Parathyroid adenoma (tissue), 2 donors: ENCODE measurements at regions not wholly inside any gene's neighbourhood (a gene's known extent, or its start where the extent isn't known, plus 50 kb on each side); places are given as distances from the start of the nearest gene placed in this dataset.

Experiments used
- H2AFZ ChIP-seq: fragments of 300-600 bp; sonication (generic); one replicate; pipeline ENCODE4 v1.7.0; 2017; ENCODE audit warnings: antibody characterized with exemption, mild to moderate bottlenecking
- H3K27ac ChIP-seq: fragments of 300-600 bp; sonication (generic); one replicate; pipeline ENCODE4 v1.7.0; 2017
- H3K27me3 ChIP-seq: fragments of 300-600 bp; sonication (generic); one replicate; pipeline ENCODE4 v1.7.0; 2017; ENCODE audit warnings: low read length; ENCODE audit not compliant: control insufficient read depth, insufficient read depth
- H3K36me3 ChIP-seq: fragments of 300-600 bp; sonication (generic); one replicate; pipeline ENCODE4 v1.7.0; 2017; ENCODE audit warnings: low read length; ENCODE audit not compliant: control insufficient read depth, insufficient read depth
- H3K4me1 ChIP-seq: fragments of 300-600 bp; sonication (generic); one replicate; pipeline ENCODE4 v1.7.0; 2017; ENCODE audit warnings: control low read depth
- H3K4me2 ChIP-seq: fragments of 300-600 bp; sonication (generic); one replicate; pipeline ENCODE4 v1.7.0; 2017; ENCODE audit warnings: low read length
- H3K4me3 ChIP-seq: fragments of 300-600 bp; sonication (generic); one replicate; pipeline ENCODE4 v1.7.0; 2017; ENCODE audit warnings: low read depth, low read length
- H3K79me2 ChIP-seq: fragments of 300-600 bp; sonication (generic); one replicate; pipeline ENCODE4 v1.7.0; 2017; ENCODE audit warnings: control low read depth
- H3K9ac ChIP-seq: fragments of 300-600 bp; sonication (generic); one replicate; pipeline ENCODE4 v1.7.0; 2017; ENCODE audit warnings: mild to moderate bottlenecking
- H3K9me3 ChIP-seq: fragments of 300-600 bp; sonication (generic); one replicate; pipeline ENCODE4 v1.7.0; 2017; ENCODE audit warnings: low read length; ENCODE audit not compliant: control insufficient read depth
- TF ChIP-seq, protein P1 (sequence below): fragments of 300-600 bp; sonication (generic); IDR thresholded peaks from one replicate; pipeline ENCODE4 v1.7.0; 2017; ENCODE audit warnings: antibody characterized with exemption, mild to moderate bottlenecking
- donor health status: primary hyperparathyroidism.

DNA sequence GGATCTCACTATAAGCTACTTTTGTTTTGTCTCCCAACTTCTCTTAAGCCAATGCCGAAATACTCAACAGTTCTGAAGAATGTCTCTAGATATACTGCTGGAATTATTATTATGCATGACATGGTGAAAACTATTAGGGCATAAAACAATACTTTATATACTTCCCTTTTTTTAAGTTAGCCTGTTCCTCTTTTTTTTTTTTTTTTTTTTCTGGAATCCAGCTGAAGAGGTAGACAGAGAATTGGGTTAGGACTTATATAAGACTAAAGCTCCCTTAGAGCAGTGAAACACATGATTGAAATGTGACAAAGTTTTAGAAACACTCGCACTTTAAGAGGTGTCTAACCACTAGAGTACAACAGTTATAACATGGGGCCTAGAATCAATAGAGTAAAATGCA is 850.9 kb upstream of the PCDH9 start:
- no peak overlapping the region for H3K4me3 ChIP-seq
- H3K27me3 ChIP-seq = no peaks in the 10 kb centered on the region
- H2AFZ ChIP-seq = no peak overlapping the region
- H3K27ac ChIP-seq = no peak overlapping the region
- no peak overlapping the region for H3K4me2 ChIP-seq
- no peaks in the 10 kb centered on the region for H3K79me2 ChIP-seq
- no peaks in the 10 kb centered on the region for H3K4me1 ChIP-seq
- H3K36me3 ChIP-seq = no peaks in the 10 kb centered on the region
- TF ChIP-seq, protein P1, sequence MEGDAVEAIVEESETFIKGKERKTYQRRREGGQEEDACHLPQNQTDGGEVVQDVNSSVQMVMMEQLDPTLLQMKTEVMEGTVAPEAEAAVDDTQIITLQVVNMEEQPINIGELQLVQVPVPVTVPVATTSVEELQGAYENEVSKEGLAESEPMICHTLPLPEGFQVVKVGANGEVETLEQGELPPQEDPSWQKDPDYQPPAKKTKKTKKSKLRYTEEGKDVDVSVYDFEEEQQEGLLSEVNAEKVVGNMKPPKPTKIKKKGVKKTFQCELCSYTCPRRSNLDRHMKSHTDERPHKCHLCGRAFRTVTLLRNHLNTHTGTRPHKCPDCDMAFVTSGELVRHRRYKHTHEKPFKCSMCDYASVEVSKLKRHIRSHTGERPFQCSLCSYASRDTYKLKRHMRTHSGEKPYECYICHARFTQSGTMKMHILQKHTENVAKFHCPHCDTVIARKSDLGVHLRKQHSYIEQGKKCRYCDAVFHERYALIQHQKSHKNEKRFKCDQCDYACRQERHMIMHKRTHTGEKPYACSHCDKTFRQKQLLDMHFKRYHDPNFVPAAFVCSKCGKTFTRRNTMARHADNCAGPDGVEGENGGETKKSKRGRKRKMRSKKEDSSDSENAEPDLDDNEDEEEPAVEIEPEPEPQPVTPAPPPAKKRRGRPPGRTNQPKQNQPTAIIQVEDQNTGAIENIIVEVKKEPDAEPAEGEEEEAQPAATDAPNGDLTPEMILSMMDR = no peak
- H3K9ac ChIP-seq = no peak overlapping the region
- H3K9me3 ChIP-seq = no peaks in the 10 kb centered on the region

DNA sequence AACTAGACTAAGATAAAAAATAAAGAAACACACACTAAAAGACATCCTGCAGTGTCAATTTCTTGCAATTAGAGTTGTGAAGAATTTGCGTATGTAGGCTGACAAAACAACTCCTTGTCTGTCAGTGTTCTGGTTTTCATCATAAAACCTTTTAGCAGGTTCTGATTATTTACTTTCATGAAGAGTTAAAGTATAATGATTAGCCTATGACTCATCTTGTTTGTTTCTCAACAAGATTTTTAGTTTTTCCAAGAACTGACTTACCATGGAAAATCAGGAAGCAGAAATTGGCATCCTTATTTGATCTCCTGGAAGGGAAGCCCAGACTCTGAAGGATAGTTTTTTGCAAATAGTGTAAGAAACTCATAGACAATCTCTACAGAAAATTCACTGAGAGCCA is 848.7 kb upstream of the PCDH9 start:
- Histone ChIP-seq H3K4me2 (no peak overlapping the region), H3K27ac (no peak overlapping the region), H3K9me3 (no peaks in the 10 kb centered on the region), H2AFZ (no peak overlapping the region), H3K9ac (no peak overlapping the region), H3K27me3 (no peaks in the 10 kb centered on the region), H3K4me1 (no peaks in the 10 kb centered on the region), H3K79me2 (no peaks in the 10 kb centered on the region), H3K4me3 (no peak overlapping the region), H3K36me3 (no peaks in the 10 kb centered on the region)
- TF ChIP-seq, protein P1 = no peak

DNA sequence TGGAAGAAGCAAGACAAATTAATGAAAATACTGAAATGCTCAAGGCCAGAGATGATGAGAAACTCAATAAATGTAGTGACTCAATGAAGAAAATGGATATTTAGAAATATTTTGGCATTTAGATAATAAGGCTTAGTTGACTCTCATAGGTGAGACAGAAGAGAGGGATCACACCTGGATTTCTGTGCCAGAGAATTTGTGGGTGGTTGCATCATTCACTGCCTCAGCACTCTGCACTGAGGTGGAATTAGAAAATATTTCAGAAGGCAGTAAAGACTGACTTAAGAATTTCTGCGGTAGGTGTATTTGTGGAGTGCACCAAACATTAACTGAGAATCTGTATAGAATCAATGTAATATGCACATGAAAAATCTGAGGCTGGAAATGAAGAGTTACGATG is 848.3 kb upstream of the PCDH9 start:
- no peak overlapping the region for H3K4me3 ChIP-seq
- H3K4me2 ChIP-seq = no peak overlapping the region
- no peak overlapping the region for H3K9ac ChIP-seq
- H3K27ac ChIP-seq = no peak overlapping the region
- H3K4me1 ChIP-seq = no peaks in the 10 kb centered on the region
- no peaks in the 10 kb centered on the region for H3K9me3 ChIP-seq
- no peaks in the 10 kb centered on the region for H3K36me3 ChIP-seq
- TF ChIP-seq, protein P1 = no peak
- no peaks in the 10 kb centered on the region for H3K27me3 ChIP-seq
- no peaks in the 10 kb centered on the region for H3K79me2 ChIP-seq
- no peak overlapping the region for H2AFZ ChIP-seq

DNA sequence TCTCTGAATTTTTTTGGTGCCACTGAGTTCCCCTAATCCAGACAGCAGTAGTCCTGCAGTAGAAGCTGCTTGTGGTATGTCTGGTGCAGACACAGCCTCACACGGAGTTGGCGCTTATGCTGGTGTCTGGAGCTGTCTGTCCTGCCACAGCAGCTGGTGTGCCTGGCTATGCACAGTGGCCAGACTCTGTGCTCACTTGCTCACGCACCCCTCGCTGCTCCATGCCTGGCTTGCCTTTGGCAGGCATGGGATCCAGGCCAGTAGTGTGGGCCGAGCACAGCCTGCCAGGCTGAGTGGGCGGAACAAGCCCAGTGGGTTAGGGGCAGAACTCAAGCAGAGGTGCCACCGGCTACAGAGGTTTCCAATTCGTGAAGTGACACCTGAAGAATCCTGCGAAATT is 845.9 kb upstream of the PCDH9 start:
- Histone ChIP-seq H3K4me2 (no peak overlapping the region), H3K9ac (no peak overlapping the region), H3K36me3 (no peaks in the 10 kb centered on the region), H2AFZ (no peak overlapping the region), H3K79me2 (no peaks in the 10 kb centered on the region), H3K27ac (no peak overlapping the region), H3K4me3 (no peak overlapping the region), H3K4me1 (no peaks in the 10 kb centered on the region), H3K9me3 (no peaks in the 10 kb centered on the region), H3K27me3 (no peaks in the 10 kb centered on the region)
- TF ChIP-seq, protein P1 = no peak

DNA sequence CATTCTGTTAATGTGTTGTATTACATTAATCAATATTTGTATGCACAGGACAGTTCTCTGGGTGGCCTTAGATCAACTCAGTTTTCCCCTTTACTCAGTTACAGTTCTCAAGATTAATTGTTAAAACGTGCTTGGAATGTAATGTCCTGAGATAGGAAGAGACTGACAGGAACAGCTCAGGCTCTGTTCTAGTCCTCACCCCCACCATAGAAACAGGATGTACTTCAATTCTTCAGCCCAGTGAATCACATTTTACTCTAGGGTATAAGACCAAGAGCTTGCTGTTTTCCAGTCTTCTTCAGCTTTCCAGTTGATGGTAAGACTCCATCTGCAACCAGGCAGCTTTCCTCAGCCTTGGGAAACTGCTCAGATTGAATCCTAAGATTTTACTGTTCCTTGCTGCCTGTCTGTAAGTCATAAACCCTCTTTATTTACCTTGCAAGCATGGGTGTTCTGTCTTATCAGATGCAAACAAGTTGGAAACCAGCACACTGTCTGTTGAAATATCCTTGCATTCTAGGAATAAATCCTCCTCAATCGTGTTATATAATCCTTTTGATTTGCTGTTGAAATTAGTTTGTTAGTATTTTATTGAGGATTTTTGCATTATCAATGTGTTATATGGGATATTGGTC is 836.9 kb upstream of the PCDH9 start:
- no peaks in the 10 kb centered on the region for H3K4me1 ChIP-seq
- TF ChIP-seq, protein P1 = no peak
- no peaks in the 10 kb centered on the region for H3K79me2 ChIP-seq
- H3K36me3 ChIP-seq = no peaks in the 10 kb centered on the region
- H3K9ac ChIP-seq = no peak overlapping the region
- no peak overlapping the region for H2AFZ ChIP-seq
- H3K27ac ChIP-seq = no peak overlapping the region
- H3K4me3 ChIP-seq = no peak overlapping the region
- no peaks in the 10 kb centered on the region for H3K9me3 ChIP-seq
- no peak overlapping the region for H3K4me2 ChIP-seq
- H3K27me3 ChIP-seq = no peaks in the 10 kb centered on the region
